Colonic mucosa (tissue), 4 donors: ENCODE measurements at regions not wholly inside any gene's neighbourhood (a gene's known extent, or its start where the extent isn't known, plus 50 kb on each side); places are given as distances from the start of the nearest gene placed in this dataset.

ENCODE experiments used
- DNase-seq: peaks from one replicate; pipeline ENCODE4 v3.0.0-alpha.2; 2020
- H3K27ac ChIP-seq: fragments of 200-600 bp; one replicate; pipeline ENCODE4 v1.8.0; 2021
- H3K27me3 ChIP-seq: fragments of 200-600 bp; one replicate; pipeline ENCODE4 v1.8.0; 2021
- H3K36me3 ChIP-seq: fragments of 200-600 bp; one replicate; pipeline ENCODE4 v1.8.0; 2021
- H3K4me1 ChIP-seq: fragments of 200-600 bp; one replicate; pipeline ENCODE4 v1.8.0; 2021; ENCODE audit warnings: mild to moderate bottlenecking
- H3K4me3 ChIP-seq: fragments of 200-600 bp; one replicate; pipeline ENCODE4 v1.8.0; 2021
- H3K9ac ChIP-seq, 2 donors: one replicate each; pipeline ENCODE4 v1.7.0; 2013; ENCODE audit warnings: control low read depth in 2 of 2, low read depth in 2 of 2, low read length in 2 of 2
- H3K9me3 ChIP-seq: fragments of 200-600 bp; one replicate; pipeline ENCODE4 v1.8.0; 2021
- intact Hi-C: fragments of 100-400 bp; cut with DNase I; formaldehyde crosslinking; loops from one replicate; pipeline ENCODE4 v1.14.1; 2022
- TF ChIP-seq, protein P1 (sequence below): fragments of 200-600 bp; IDR thresholded peaks from one replicate; pipeline ENCODE4 v1.8.0; 2022; ENCODE audit warnings: antibody characterized with exemption, mild to moderate bottlenecking
- donor health status: healthy.
- donor health status: DM: no; HTN: no; CAD: no.
- donor health status: DM: no; HTN: no; CAD: no.

DNA sequence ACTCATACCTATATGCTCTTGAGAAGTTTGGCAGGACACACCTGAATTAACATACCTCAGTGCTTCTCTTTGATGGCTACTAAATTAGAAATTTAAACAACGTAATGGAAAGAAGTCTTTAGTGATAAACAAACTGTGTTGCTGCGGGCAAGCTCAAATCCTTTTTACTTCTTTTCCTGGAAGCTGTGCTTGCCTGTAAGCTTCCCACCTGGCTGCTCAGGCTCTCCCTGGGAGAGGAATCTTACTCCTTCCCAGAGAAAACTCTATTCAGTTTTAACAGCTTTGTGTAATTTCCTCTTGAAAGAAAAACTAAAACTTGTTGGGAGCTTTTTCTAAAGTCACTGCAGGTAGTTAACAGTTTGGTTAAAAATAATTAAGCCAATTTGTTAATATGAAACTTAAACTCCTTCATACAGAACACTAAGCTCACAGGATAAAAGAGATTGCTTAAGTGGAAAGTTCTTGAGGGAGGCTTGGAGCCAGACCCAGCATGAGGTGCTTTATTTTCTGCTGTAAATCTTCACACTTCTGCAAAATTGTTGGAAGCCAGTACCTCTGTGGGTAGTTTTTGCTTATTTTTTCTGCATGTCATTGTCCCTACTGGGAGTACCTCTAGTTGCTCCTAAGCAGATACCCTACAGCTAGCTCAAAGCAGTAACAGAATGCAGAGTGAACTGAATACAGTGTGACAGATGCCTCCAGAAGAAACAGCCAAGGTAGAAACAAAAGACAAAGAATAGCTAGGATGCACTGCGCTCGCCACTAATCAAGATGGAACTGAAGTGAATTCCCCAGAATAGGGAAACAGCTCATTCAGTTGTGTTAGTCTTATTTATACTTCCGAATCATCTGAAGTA, 1253.0 kb downstream of the PCDH17 start:
- intact Hi-C loops: no loop called here
- Histone ChIP-seq H3K9ac (no peak overlapping the region), H3K27ac (no peak overlapping the region), H3K36me3 (no peaks in the 10 kb centered on the region), H3K4me1 (no peaks in the 10 kb centered on the region), H3K9me3 (no peaks in the 10 kb centered on the region), H3K4me3 (no peak overlapping the region), H3K27me3 (no peaks in the 10 kb centered on the region)
- no peak for DNase-seq
- TF ChIP-seq, protein P1, sequence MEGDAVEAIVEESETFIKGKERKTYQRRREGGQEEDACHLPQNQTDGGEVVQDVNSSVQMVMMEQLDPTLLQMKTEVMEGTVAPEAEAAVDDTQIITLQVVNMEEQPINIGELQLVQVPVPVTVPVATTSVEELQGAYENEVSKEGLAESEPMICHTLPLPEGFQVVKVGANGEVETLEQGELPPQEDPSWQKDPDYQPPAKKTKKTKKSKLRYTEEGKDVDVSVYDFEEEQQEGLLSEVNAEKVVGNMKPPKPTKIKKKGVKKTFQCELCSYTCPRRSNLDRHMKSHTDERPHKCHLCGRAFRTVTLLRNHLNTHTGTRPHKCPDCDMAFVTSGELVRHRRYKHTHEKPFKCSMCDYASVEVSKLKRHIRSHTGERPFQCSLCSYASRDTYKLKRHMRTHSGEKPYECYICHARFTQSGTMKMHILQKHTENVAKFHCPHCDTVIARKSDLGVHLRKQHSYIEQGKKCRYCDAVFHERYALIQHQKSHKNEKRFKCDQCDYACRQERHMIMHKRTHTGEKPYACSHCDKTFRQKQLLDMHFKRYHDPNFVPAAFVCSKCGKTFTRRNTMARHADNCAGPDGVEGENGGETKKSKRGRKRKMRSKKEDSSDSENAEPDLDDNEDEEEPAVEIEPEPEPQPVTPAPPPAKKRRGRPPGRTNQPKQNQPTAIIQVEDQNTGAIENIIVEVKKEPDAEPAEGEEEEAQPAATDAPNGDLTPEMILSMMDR: no peak

- H3K9me3 ChIP-seq: no peaks in the 10 kb centered on the region
- intact Hi-C loops: no loop called here
- TF ChIP-seq, protein P1: no peak
- DNase-seq: no peak
- no peaks in the 10 kb centered on the region for H3K36me3 ChIP-seq
- no peak overlapping the region for H3K9ac ChIP-seq
- no peak overlapping the region for H3K27ac ChIP-seq
- H3K27me3 ChIP-seq: no peaks in the 10 kb centered on the region
- no peaks in the 10 kb centered on the region for H3K4me1 ChIP-seq
- H3K4me3 ChIP-seq: no peak overlapping the region
These were observed 1257.9 kb downstream of the PCDH17 start for GRCh38 chr13:58889474-58889873.

DNA sequence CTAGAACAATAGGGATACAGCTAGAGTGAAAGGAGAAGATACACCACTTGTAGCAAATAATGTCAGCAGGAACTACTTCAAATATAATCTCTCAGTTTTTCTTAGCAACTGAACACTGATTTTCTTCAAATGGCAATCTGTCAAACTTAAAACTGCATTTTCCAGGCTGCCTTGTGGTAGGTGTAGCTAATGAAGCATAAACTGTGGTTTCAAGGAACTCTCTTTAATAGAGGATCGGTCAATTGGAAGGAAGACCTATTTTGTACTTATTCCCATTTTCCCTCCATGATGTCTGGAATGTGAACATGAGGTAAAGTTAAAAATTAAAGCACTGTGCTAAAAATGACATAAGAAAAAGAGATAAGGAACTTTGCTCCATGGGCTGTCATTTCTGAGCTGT, 1261.9 kb downstream of the PCDH17 start:
- intact Hi-C loops: no loop called here
- Histone ChIP-seq H3K9ac (no peak overlapping the region), H3K36me3 (no peaks in the 10 kb centered on the region), H3K4me1 (no peaks in the 10 kb centered on the region), H3K27me3 (no peaks in the 10 kb centered on the region), H3K4me3 (no peak overlapping the region), H3K9me3 (no peaks in the 10 kb centered on the region), H3K27ac (no peak overlapping the region)
- DNase-seq: no peak
- TF ChIP-seq, protein P1: no peak

DNA sequence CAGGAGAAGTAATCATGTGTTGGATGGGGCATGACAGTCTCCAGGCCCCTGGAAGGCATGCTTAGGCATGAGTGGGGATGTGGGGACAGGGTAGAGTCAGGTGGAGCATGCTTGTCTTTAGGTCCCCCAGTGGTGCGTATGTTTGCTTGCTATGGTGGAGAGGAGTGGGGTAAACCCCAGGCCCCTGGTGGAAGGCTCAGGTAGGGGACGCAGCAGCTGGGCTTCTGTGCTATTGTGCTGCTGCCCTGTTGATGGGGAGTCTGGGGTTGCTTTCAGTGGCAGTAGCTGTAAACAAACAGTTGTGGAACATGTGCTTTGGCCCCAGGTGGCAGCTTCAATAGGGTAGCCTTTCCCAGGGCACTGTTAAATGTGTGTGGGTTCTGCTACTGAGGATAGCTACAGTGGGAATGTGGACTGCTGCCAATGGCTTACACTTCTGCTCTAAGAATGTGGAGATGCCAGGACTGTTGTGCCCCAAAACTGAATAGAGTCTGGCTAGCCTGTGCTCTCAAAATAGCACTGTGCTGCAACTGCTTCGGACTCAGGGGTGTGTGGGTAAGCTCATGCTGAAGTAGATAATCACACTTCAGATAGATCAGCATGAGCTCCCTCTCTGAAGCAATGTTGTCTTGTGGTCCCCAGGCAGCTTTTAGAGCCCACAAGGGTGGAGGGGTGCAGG, 1257.3 kb downstream of the DIAPH3 start:
- H3K9me3 ChIP-seq: peaks cover 5% of the 10 kb centered on the region
- intact Hi-C loops: no loop called here
- no peak for DNase-seq

GRCh38 chr13:58907347-58907746, 1256.4 kb downstream of the DIAPH3 start:
- Histone ChIP-seq H3K27me3 (no peaks in the 10 kb centered on the region), H3K9me3 (peaks cover 5% of the 10 kb centered on the region), H3K27ac (no peak overlapping the region), H3K4me1 (no peaks in the 10 kb centered on the region), H3K9ac (no peak overlapping the region), H3K36me3 (no peaks in the 10 kb centered on the region), H3K4me3 (no peak overlapping the region)
- no peak for DNase-seq
- intact Hi-C loops: no loop called here
- TF ChIP-seq, protein P1: no peak

More for the DNA sequence above, 1257.3 kb downstream of the DIAPH3 start:
- TF ChIP-seq, protein P1: no peak
- Histone ChIP-seq H3K27me3 (no peaks in the 10 kb centered on the region), H3K4me1 (no peaks in the 10 kb centered on the region), H3K4me3 (no peak overlapping the region), H3K9ac (no peak overlapping the region), H3K36me3 (no peaks in the 10 kb centered on the region), H3K27ac (no peak overlapping the region)
